IMR-90 (cell line): ENCODE measurements at regions not wholly inside any gene's neighbourhood (a gene's known extent, or its start where the extent isn't known, plus 50 kb on each side); places are given as distances from the start of the nearest gene placed in this dataset.

Experiments used
- ATAC-seq: fragments of 200-7000 bp; cut with Tn5 transposase; 2 replicates; pipeline ENCODE4 v1.9.1; 2020; ENCODE audit warnings: low read depth, mild to moderate bottlenecking, moderate library complexity
- BruUV-seq: library from RNA; stranded (reverse); fragments of 400-500 nt; replicated peaks from 2 replicates; lab custom pipeline; 2021; lab: Mats Ljungman, UMichigan
- CTCF ChIA-PET: fragments of 300-600 bp; formaldehyde crosslinking; extraction: SDS; loops from one replicate; lab custom pipeline; 2021; ENCODE audit warnings: antibody characterized with exemption; lab: Yijun Ruan, JAX
- POLR2A ChIA-PET: fragments of 300-600 bp; sonication (Branson Sonifier 250); formaldehyde crosslinking; loops from one replicate; lab custom pipeline; 2022; ENCODE audit warnings: antibody characterized with exemption; ENCODE audit not compliant: unreplicated experiment; lab: Charles Lee
- DNase-seq: peaks from one replicate; pipeline ENCODE4 v3.0.0; 2013
- H2AFZ ChIP-seq: replicated peaks from 2 replicates; pipeline ENCODE3; 2013; ENCODE audit warnings: low read length, mild to moderate bottlenecking; ENCODE audit not compliant: poor library complexity
- H2AK5ac ChIP-seq: 2 replicates; pipeline ENCODE4 v1.6.1; 2013; ENCODE audit warnings: low read depth, low read length, inconsistent platforms
- H2AK9ac ChIP-seq: replicated peaks from 2 replicates; pipeline ENCODE3; 2013; ENCODE audit warnings: mild to moderate bottlenecking, low read depth, low read length, moderate library complexity; ENCODE audit not compliant: poor library complexity
- H2BK120ac ChIP-seq: 2 replicates; pipeline ENCODE4 v1.6.1; 2013; ENCODE audit warnings: low read depth, low read length, inconsistent platforms
- H2BK15ac ChIP-seq: 3 replicates; pipeline ENCODE4 v1.6.1; 2013; ENCODE audit warnings: low read depth, low read length, inconsistent platforms
- H2BK20ac ChIP-seq: 2 replicates; pipeline ENCODE4 v1.6.1; 2013; ENCODE audit warnings: low read depth, mild to moderate bottlenecking, inconsistent platforms, low read length, moderate library complexity
- H2BK5ac ChIP-seq: 2 replicates; pipeline ENCODE4 v1.6.1; 2013; ENCODE audit warnings: mild to moderate bottlenecking, low read depth, low read length, inconsistent platforms; ENCODE audit not compliant: poor library complexity, severe bottlenecking
- H3K14ac ChIP-seq: replicated peaks from 2 replicates; pipeline ENCODE4 v1.6.1; 2013; ENCODE audit warnings: low read depth, low read length, inconsistent platforms
- H3K18ac ChIP-seq: 2 replicates; pipeline ENCODE4 v1.6.1; 2013; ENCODE audit warnings: low read depth, low read length, control low read depth
- H3K23ac ChIP-seq: 2 replicates; pipeline ENCODE4 v1.6.1; 2013; ENCODE audit warnings: low read depth, low read length, inconsistent platforms
- H3K27ac ChIP-seq: 2 replicates; pipeline ENCODE4 v1.5.1; 2013; ENCODE audit warnings: mild to moderate bottlenecking, control low read depth, low read length; ENCODE audit not compliant: insufficient read depth
- H3K27me3 ChIP-seq: 2 replicates; pipeline ENCODE4 v1.6.1; 2013; ENCODE audit warnings: low read length; ENCODE audit not compliant: control insufficient read depth, insufficient read depth
- H3K36me3 ChIP-seq: 2 replicates; pipeline ENCODE4 v1.6.1; 2013; ENCODE audit warnings: low read length, mixed read lengths; ENCODE audit not compliant: control insufficient read depth, insufficient read depth
- H3K4ac ChIP-seq: 2 replicates; pipeline ENCODE4 v1.6.1; 2013; ENCODE audit warnings: low read depth, low read length, inconsistent platforms
- H3K4me1 ChIP-seq: 2 replicates; pipeline ENCODE4 v1.6.1; 2013; ENCODE audit warnings: low read length, mixed read lengths; ENCODE audit not compliant: control insufficient read depth, insufficient read depth
- H3K4me2 ChIP-seq: 2 replicates; pipeline ENCODE4 v1.6.1; 2013; ENCODE audit warnings: low read depth, mild to moderate bottlenecking, control low read depth, low read length, moderate library complexity
- H3K4me3 ChIP-seq: 2 replicates; pipeline ENCODE4 v1.5.1; 2013; ENCODE audit warnings: low read depth, mild to moderate bottlenecking, control low read depth, low read length, moderate library complexity; ENCODE audit not compliant: insufficient read depth
- H3K56ac ChIP-seq: 2 replicates; pipeline ENCODE4 v1.6.1; 2013; ENCODE audit warnings: low read length, inconsistent platforms; ENCODE audit not compliant: insufficient read depth; ENCODE audit errors: extremely low read depth
- H3K79me1 ChIP-seq, 2 experiments: 2 replicates each; pipeline ENCODE4 v1.6.1; 2013; ENCODE audit warnings: low read length in 2 of 2, inconsistent platforms in 1 of 2, low read depth in 1 of 2
- H3K9ac ChIP-seq: 2 replicates; pipeline ENCODE4 v1.6.1; 2013; ENCODE audit warnings: low read depth, low read length, control low read depth
- H3K9me1 ChIP-seq: 2 replicates; pipeline ENCODE4 v1.6.1; 2013; ENCODE audit warnings: low read length, inconsistent platforms; ENCODE audit not compliant: insufficient read depth
- H3K9me3 ChIP-seq: 2 replicates; pipeline ENCODE4 v1.6.1; 2013; ENCODE audit warnings: low read length; ENCODE audit not compliant: control insufficient read depth, insufficient read depth
- H4K20me1 ChIP-seq: 2 replicates; pipeline ENCODE4 v1.6.1; 2013; ENCODE audit warnings: low read length, inconsistent platforms; ENCODE audit not compliant: insufficient read depth
- H4K5ac ChIP-seq: 2 replicates; pipeline ENCODE4 v1.6.1; 2013; ENCODE audit warnings: mild to moderate bottlenecking, low read depth, low read length, control low read depth
- H4K8ac ChIP-seq, 2 experiments: 2 replicates each; pipeline ENCODE4 v1.6.1; 2013; ENCODE audit warnings: low read depth in 2 of 2, low read length in 2 of 2, control low read depth in 1 of 2, inconsistent platforms in 1 of 2
- H4K91ac ChIP-seq: 2 replicates; pipeline ENCODE4 v1.6.1; 2013; ENCODE audit warnings: low read depth, low read length, inconsistent platforms; ENCODE audit not compliant: insufficient read depth
- BHLHE40 ChIP-seq: fragments of 150-350 bp; IDR thresholded peaks from 2 replicates; pipeline ENCODE4 v1.6.1; 2016; ENCODE audit warnings: mild to moderate bottlenecking, low read depth, low read length
- CEBPB ChIP-seq: IDR thresholded peaks from 2 replicates; pipeline ENCODE4 v1.6.1; 2012; ENCODE audit warnings: low read depth, low read length, improper control_type of control experiment
- FOS ChIP-seq: fragments of 150-350 bp; IDR thresholded peaks from 2 replicates; pipeline ENCODE4 v1.6.1; 2016; ENCODE audit warnings: low read depth, low read length
- MAZ ChIP-seq: IDR thresholded peaks from 2 replicates; pipeline ENCODE4 v1.6.1; 2012; ENCODE audit warnings: low read depth, mild to moderate bottlenecking, low read length, improper control_type of control experiment, moderate library complexity, borderline replicate concordance
- MXI1 ChIP-seq: IDR thresholded peaks from 2 replicates; pipeline ENCODE4 v1.6.1; 2012; ENCODE audit warnings: low read depth, mild to moderate bottlenecking, low read length, moderate library complexity, borderline replicate concordance
- POLR2A ChIP-seq: IDR thresholded peaks from 2 replicates; pipeline ENCODE4 v1.6.1; 2012; ENCODE audit warnings: mild to moderate bottlenecking, low read depth, low read length
- RAD21 ChIP-seq: IDR thresholded peaks from 2 replicates; pipeline ENCODE4 v1.6.1; 2012; ENCODE audit warnings: low read length, improper control_type of control experiment
- RCOR1 ChIP-seq: IDR thresholded peaks from 2 replicates; pipeline ENCODE4 v1.6.1; 2012; ENCODE audit warnings: mild to moderate bottlenecking, low read length, improper control_type of control experiment; ENCODE audit not compliant: insufficient replicate concordance
- RFX5 ChIP-seq: IDR thresholded peaks from 2 replicates; pipeline ENCODE4 v1.8.0; 2012; ENCODE audit warnings: low read depth, mild to moderate bottlenecking, low read length, moderate library complexity
- WGBS, 2 experiments: methylation state at CpG; one replicate each; pipeline versions ENCODE4 v1.1.5 to v1.1.7; 2013; ENCODE audit warnings: missing lambda C conversion rate in 2 of 2; ENCODE audit not compliant: insufficient read length in 1 of 2; ENCODE audit errors: extremely low coverage in 2 of 2; 5-methylcytosine and 5-hydroxymethylcytosine counted together
- dilution Hi-C: fragments of 300-500 bp; cut with HindIII; formaldehyde crosslinking; loops from one replicate; pipeline ENCODE4 v1.14.3; 2018; ENCODE audit warnings: low sequenced_read_pairs; ENCODE audit not compliant: unreplicated experiment
- in situ Hi-C: fragments of 300-500 bp; cut with MboI; formaldehyde crosslinking; loops from 3 replicates; pipeline ENCODE4 v1.14.3; 2019; ENCODE audit warnings: low sequenced_read_pairs, inconsistent platforms, mixed read lengths
- intact Hi-C: fragments of 100-400 bp; cut with micrococcal nuclease; formaldehyde crosslinking; loops from 2 replicates; pipeline ENCODE4 v1.10.0; 2022
- TF ChIP-seq, protein P1 (sequence below): fragments of 150-350 bp; IDR thresholded peaks from 2 replicates; pipeline ENCODE4 v1.6.1; 2017; ENCODE audit warnings: mild to moderate bottlenecking, antibody characterized with exemption, low read length, low read depth

DNA sequence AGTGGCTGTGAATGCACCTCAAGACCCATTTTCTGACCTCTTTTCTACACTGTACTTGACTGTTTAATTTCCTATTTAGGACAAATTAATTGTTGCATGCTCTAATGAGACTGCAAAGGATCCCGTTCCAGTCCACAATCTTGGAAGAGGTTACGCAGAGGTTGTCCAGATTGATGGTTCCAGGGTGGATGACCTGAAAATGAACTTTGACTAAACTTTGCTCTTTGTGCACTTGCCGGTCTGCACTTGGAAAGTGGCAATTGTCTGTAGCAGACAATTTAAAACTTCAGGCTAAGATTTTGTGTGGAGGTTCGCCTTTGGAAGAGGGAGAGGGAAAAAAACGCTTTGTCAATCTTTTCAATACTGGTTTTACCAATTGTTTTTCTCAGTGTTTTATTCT, 267.8 kb downstream of the TMEM161B start:
- H3K4me2 ChIP-seq = no peak overlapping the region
- in situ Hi-C loops = no loop called here
- no peak overlapping the region for H2BK20ac ChIP-seq
- ChIA-PET POLR2A (no interaction called here), CTCF (no interaction called here)
- no peak for TF ChIP-seq RAD21
- TF ChIP-seq FOS = no peak
- TF ChIP-seq MXI1 = no peak
- no peak for TF ChIP-seq RFX5
- no peak for TF ChIP-seq RCOR1
- TF ChIP-seq CEBPB = no peak
- no peak for TF ChIP-seq POLR2A
- TF ChIP-seq, protein P1, sequence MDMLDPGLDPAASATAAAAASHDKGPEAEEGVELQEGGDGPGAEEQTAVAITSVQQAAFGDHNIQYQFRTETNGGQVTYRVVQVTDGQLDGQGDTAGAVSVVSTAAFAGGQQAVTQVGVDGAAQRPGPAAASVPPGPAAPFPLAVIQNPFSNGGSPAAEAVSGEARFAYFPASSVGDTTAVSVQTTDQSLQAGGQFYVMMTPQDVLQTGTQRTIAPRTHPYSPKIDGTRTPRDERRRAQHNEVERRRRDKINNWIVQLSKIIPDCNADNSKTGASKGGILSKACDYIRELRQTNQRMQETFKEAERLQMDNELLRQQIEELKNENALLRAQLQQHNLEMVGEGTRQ = no peak
- no peak for TF ChIP-seq MAZ
- no peak for TF ChIP-seq BHLHE40
- no CpG with 5 or more reads among the region's 5 CpGs for WGBS, 2 experiments
- no peak overlapping the region for H3K9ac ChIP-seq
- no peak overlapping the region for H2BK120ac ChIP-seq
- no peak overlapping the region for H4K8ac ChIP-seq
- no TSS peak for BruUV-seq
- H3K36me3 ChIP-seq = no peaks in the 10 kb centered on the region
- H4K20me1 ChIP-seq = no peaks in the 10 kb centered on the region
- dilution Hi-C loops = no loop called here
- H3K27ac ChIP-seq = no peak overlapping the region
- H3K4me1 ChIP-seq = no peaks in the 10 kb centered on the region
- H3K23ac ChIP-seq = no peak overlapping the region
- H2AK9ac ChIP-seq = no peak overlapping the region
- H3K18ac ChIP-seq = no peak overlapping the region
- no peak overlapping the region for H2AFZ ChIP-seq
- no peaks in the 10 kb centered on the region for H3K79me1 ChIP-seq
- ATAC-seq (no peak), DNase-seq (no peak)
- no peaks in the 10 kb centered on the region for H3K9me3 ChIP-seq
- no peak overlapping the region for H4K5ac ChIP-seq
- intact Hi-C loops = no loop called here
- no peaks in the 10 kb centered on the region for H3K27me3 ChIP-seq
- H2BK5ac ChIP-seq = no peak overlapping the region
- H2BK15ac ChIP-seq = no peak overlapping the region
- H2AK5ac ChIP-seq = no peak overlapping the region
- no peak overlapping the region for H3K4ac ChIP-seq
- no peak overlapping the region for H3K14ac ChIP-seq
- H4K91ac ChIP-seq = no peak overlapping the region
- H3K56ac ChIP-seq = no peak overlapping the region
- no peaks in the 10 kb centered on the region for H3K9me1 ChIP-seq
- no peak overlapping the region for H3K4me3 ChIP-seq
